ENCODE measurements at regions not wholly inside any gene's neighbourhood (a gene's known extent, or its start where the extent isn't known, plus 50 kb on each side); places are given as distances from the start of the nearest gene placed in this dataset.

GRCh38 chr1:55329808-55330432 lies 114.8 kb upstream of the USP24 start (continued):
- TF ChIP-seq CHD7 (IDR thresholded peaks at IDR 0.05; ENCODE audit: insufficient replicate concordance, low read length) (no peak), HDAC2 (IDR thresholded peaks at IDR 0.05; ENCODE audit: borderline replicate concordance in 1 of 2, low read depth in 2 of 2, low read length in 2 of 2) (no peak), NRF1 (IDR thresholded peaks at IDR 0.05; ENCODE audit: low read depth, low read length) (no peak), SUZ12 (IDR thresholded peaks at IDR 0.05; ENCODE audit: low read length) (no peak), MAFK (IDR thresholded peaks at IDR 0.05; ENCODE audit: low read depth, low read length) (no peak), TAF7 (optimal IDR thresholded peaks at IDR 0.05; ENCODE audit: borderline replicate concordance, low read depth, low read length) (no peak)
